GM18505 (cell line): ENCODE measurements at regions not wholly inside any gene's neighbourhood (a gene's known extent, or its start where the extent isn't known, plus 50 kb on each side); places are given as distances from the start of the nearest gene placed in this dataset.

Experiments
- ATAC-seq: cut with Tn5 transposase; IDR thresholded peaks from one replicate; pipeline ENCODE4 v1.9.1; 2021; ENCODE audit not compliant: unreplicated experiment
- POLR2A ChIP-seq: IDR thresholded peaks from 4 replicates; pipeline ENCODE4 v1.6.1; 2011; ENCODE audit warnings: borderline replicate concordance; ENCODE audit not compliant: insufficient read depth, insufficient read length; ENCODE audit errors: extremely low read depth

GRCh38 chr11:19499999-19500398 lies 212.6 kb upstream of the NAV2 start:
- no peak for ATAC-seq
- TF ChIP-seq POLR2A, result no peak

GRCh38 chr11:19499026-19499669 lies 213.5 kb upstream of the NAV2 start:
- ATAC-seq, result no peak
- no peak for TF ChIP-seq POLR2A

GRCh38 chr11:19493446-19494213 lies 219.0 kb upstream of the NAV2 start:
- TF ChIP-seq POLR2A, result no peak
- ATAC-seq, result no peak

GRCh38 chr11:19482319-19483100 lies 230.1 kb upstream of the NAV2 start:
- TF ChIP-seq POLR2A, result no peak
- ATAC-seq, result no peak

GRCh38 chr11:19480540-19480939 lies 232.1 kb upstream of the NAV2 start:
- ATAC-seq, result no peak
- TF ChIP-seq POLR2A, result no peak

- no peak for TF ChIP-seq POLR2A
- no peak for ATAC-seq
These were observed 233.7 kb upstream of the NAV2 start for GRCh38 chr11:19478891-19479290.

GRCh38 chr11:19474954-19475721 lies 234.4 kb upstream of the E2F8 start:
- peak; percentile 76 for ATAC-seq
- TF ChIP-seq POLR2A, result no peak

GRCh38 chr11:19474211-19474610 lies 233.5 kb upstream of the E2F8 start:
- no peak for TF ChIP-seq POLR2A
- no peak for ATAC-seq

- TF ChIP-seq POLR2A, result no peak
- ATAC-seq, result no peak
These were observed 231.9 kb upstream of the E2F8 start for GRCh38 chr11:19472679-19473078.

GRCh38 chr11:19467904-19468303 lies 227.2 kb upstream of the E2F8 start:
- TF ChIP-seq POLR2A, result no peak
- no peak for ATAC-seq

- no peak for TF ChIP-seq POLR2A
- no peak for ATAC-seq
These were observed 225.6 kb upstream of the E2F8 start for GRCh38 chr11:19466314-19466713.

GRCh38 chr11:19463976-19464375 lies 223.2 kb upstream of the E2F8 start:
- no peak for TF ChIP-seq POLR2A
- no peak for ATAC-seq
